Natural killer cell (primary cell): ENCODE measurements at regions not wholly inside any gene's neighbourhood (a gene's known extent, or its start where the extent isn't known, plus 50 kb on each side); places are given as distances from the start of the nearest gene placed in this dataset.

ENCODE experiments used
- ATAC-seq, 3 donors: fragments of 150-1000 bp in 2 of 3; fragments of 200-7000 bp in 1 of 3; cut with Tn5 transposase; 1 replicate in 1 of 3; 2 replicates in 2 of 3; pipeline ENCODE4 v1.10.0; 2021; ENCODE audit warnings: mild to moderate bottlenecking in 2 of 3, moderate library complexity in 2 of 3
- DNase-seq, 2 donors: peaks; one replicate each; pipeline versions ENCODE4 v3.0.0 to v3.0.0-alpha.2; 2013 to 2021; ENCODE audit warnings: mixed read lengths in 1 of 2
- H3K27ac ChIP-seq: one replicate; pipeline ENCODE4 v1.5.1; 2013; ENCODE audit warnings: mild to moderate bottlenecking, low read length
- H3K27me3 ChIP-seq: one replicate; pipeline ENCODE4 v1.6.1; 2013; ENCODE audit warnings: low read length; ENCODE audit not compliant: control insufficient read depth, insufficient read depth
- H3K36me3 ChIP-seq: one replicate; pipeline ENCODE4 v1.6.1; 2013; ENCODE audit warnings: low read length; ENCODE audit not compliant: control insufficient read depth, insufficient read depth
- H3K4me1 ChIP-seq: one replicate; pipeline ENCODE4 v1.6.1; 2013; ENCODE audit warnings: low read length; ENCODE audit not compliant: control insufficient read depth, insufficient read depth
- H3K4me3 ChIP-seq: one replicate; pipeline ENCODE4 v1.5.1; 2013; ENCODE audit warnings: low read length
- H3K9me3 ChIP-seq: one replicate; pipeline ENCODE4 v1.6.1; 2013; ENCODE audit warnings: low read length; ENCODE audit not compliant: control insufficient read depth, insufficient read depth
- H3K27ac Mint-ChIP-seq, 2 donors: one replicate each; pipeline ENCODE4 v1.8.0; 2022; ENCODE audit warnings: mild to moderate bottlenecking in 2 of 2, mixed read lengths in 2 of 2, moderate library complexity in 1 of 2
- H3K27me3 Mint-ChIP-seq, 2 donors: one replicate each; pipeline ENCODE4 v1.8.0; 2022; ENCODE audit warnings: low read depth in 2 of 2, mixed read lengths in 2 of 2
- H3K36me3 Mint-ChIP-seq: one replicate; pipeline ENCODE4 v1.8.0; 2022; ENCODE audit warnings: mixed read lengths
- H3K4me1 Mint-ChIP-seq, 2 donors: one replicate each; pipeline ENCODE4 v1.8.0; 2022; ENCODE audit warnings: mixed read lengths in 2 of 2
- H3K4me3 Mint-ChIP-seq: one replicate; pipeline ENCODE4 v1.8.0; 2022; ENCODE audit warnings: mild to moderate bottlenecking, moderate library complexity, mixed read lengths
- H3K9me3 Mint-ChIP-seq, 2 donors: one replicate each; pipeline ENCODE4 v1.8.0; 2022; ENCODE audit warnings: mixed read lengths in 2 of 2
- CTCF ChIP-seq: fragments of 200-600 bp; IDR thresholded peaks from one replicate; pipeline ENCODE4 v1.8.0; 2022; ENCODE audit warnings: antibody characterized with exemption
- WGBS: methylation state at CpG from one replicate; pipeline ENCODE4 v1.1.7; 2013; ENCODE audit warnings: missing lambda C conversion rate; ENCODE audit not compliant: insufficient coverage; 5-methylcytosine and 5-hydroxymethylcytosine counted together
- intact Hi-C: fragments of 100-400 bp; cut with micrococcal nuclease; formaldehyde crosslinking; loops from one replicate; pipeline ENCODE4 v1.14.2; 2022

GRCh38 chr9:85402551-85402950, 339.2 kb downstream of the AGTPBP1 start:
- H3K27me3 Mint-ChIP-seq: peaks cover 10 to 19% of the 10 kb centered on the region in 2 donors
- WGBS: 95% methylated on average over 4 of the region's 5 CpGs
- H3K9me3 ChIP-seq: no peaks in the 10 kb centered on the region
- ATAC-seq: no peak
- no peaks in the 10 kb centered on the region for H3K4me1 Mint-ChIP-seq
- no peaks in the 10 kb centered on the region for H3K36me3 Mint-ChIP-seq
- H3K4me3 Mint-ChIP-seq: no peak overlapping the region
- no peak overlapping the region for H3K27ac Mint-ChIP-seq
- no peaks in the 10 kb centered on the region for H3K4me1 ChIP-seq
- H3K36me3 ChIP-seq: no peaks in the 10 kb centered on the region
- no peak for DNase-seq
- no peak overlapping the region for H3K27ac ChIP-seq
- no peak overlapping the region for H3K4me3 ChIP-seq
- no peaks in the 10 kb centered on the region for H3K9me3 Mint-ChIP-seq
- H3K27me3 ChIP-seq: peaks cover 2% of the 10 kb centered on the region
- no peak for TF ChIP-seq CTCF
- intact Hi-C loops: no loop called here

DNA sequence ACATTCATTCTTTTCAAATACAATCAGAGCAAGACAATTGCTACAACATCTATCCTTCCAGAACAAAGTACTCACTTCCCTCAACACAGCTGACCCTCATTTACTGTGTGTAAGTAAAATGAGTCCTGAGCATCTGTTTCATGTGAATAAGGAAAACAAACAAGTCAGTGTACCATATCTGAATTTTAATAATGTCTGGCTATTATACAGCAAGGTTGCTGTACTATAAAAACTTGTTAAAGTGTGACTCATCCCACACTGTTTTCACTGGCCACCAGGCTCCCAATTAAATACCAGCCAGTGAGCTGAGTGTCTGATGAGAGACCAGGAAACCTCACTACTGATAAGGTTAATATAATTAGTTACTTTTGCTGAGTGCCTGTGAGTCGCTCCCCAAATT, 339.8 kb downstream of the AGTPBP1 start:
- Mint-ChIP-seq H3K9me3 (no peaks in the 10 kb centered on the region), H3K27me3 (peaks cover 10 to 19% of the 10 kb centered on the region in 2 donors), H3K36me3 (no peaks in the 10 kb centered on the region), H3K27ac (no peak overlapping the region), H3K4me1 (no peaks in the 10 kb centered on the region), H3K4me3 (no peak overlapping the region)
- no peak for TF ChIP-seq CTCF
- intact Hi-C loops: no loop called here
- ATAC-seq: no peak
- DNase-seq: no peak
- Histone ChIP-seq H3K36me3 (no peaks in the 10 kb centered on the region), H3K27ac (no peak overlapping the region), H3K27me3 (peaks cover 2% of the 10 kb centered on the region), H3K4me1 (no peaks in the 10 kb centered on the region), H3K4me3 (no peak overlapping the region), H3K9me3 (no peaks in the 10 kb centered on the region)
- WGBS: 60% methylated on average over 1 of the region's 1 CpG

DNA sequence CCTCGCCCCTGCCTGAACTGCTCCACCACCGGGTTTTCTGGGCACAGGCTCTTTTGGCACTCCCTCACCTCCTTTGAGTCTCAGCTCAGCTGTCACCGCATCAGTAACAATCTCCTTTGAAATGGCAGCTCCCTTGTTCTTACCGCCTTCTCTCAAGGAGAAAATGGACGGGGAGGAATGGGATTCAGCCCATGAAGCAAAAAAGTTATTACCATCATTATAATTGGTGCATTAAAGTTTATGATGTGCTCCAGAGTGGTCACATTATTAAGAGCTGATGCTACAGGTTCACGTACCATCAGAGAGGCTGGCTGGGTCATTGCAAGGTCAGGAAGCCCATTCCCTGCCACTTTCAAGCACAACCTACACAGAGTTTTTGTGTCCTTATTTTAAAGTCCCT, 344.7 kb downstream of the AGTPBP1 start:
- H3K9me3 Mint-ChIP-seq: no peaks in the 10 kb centered on the region
- H3K36me3 Mint-ChIP-seq: no peaks in the 10 kb centered on the region
- no peaks in the 10 kb centered on the region for H3K9me3 ChIP-seq
- DNase-seq: no peak
- H3K4me3 Mint-ChIP-seq: no peak overlapping the region
- WGBS: 92% methylated on average over 5 of the region's 6 CpGs
- peaks cover 15 to 37% of the 10 kb centered on the region in 2 donors for H3K27me3 Mint-ChIP-seq
- no peaks in the 10 kb centered on the region for H3K4me1 ChIP-seq
- H3K4me3 ChIP-seq: no peak overlapping the region
- H3K4me1 Mint-ChIP-seq: no peaks in the 10 kb centered on the region
- no peak overlapping the region for H3K27ac Mint-ChIP-seq
- H3K27me3 ChIP-seq: no peaks in the 10 kb centered on the region
- no peak overlapping the region for H3K27ac ChIP-seq
- no peak for TF ChIP-seq CTCF
- H3K36me3 ChIP-seq: no peaks in the 10 kb centered on the region
- intact Hi-C loops: no loop called here
- ATAC-seq: no peak

- Histone ChIP-seq H3K36me3 (no peaks in the 10 kb centered on the region), H3K27ac (no peak overlapping the region), H3K9me3 (no peaks in the 10 kb centered on the region), H3K4me1 (no peaks in the 10 kb centered on the region), H3K4me3 (no peak overlapping the region), H3K27me3 (no peaks in the 10 kb centered on the region)
- Mint-ChIP-seq H3K36me3 (no peaks in the 10 kb centered on the region), H3K27ac (no peak overlapping the region), H3K4me1 (no peaks in the 10 kb centered on the region), H3K4me3 (no peak overlapping the region), H3K9me3 (no peaks in the 10 kb centered on the region), H3K27me3 (peaks cover 13 to 45% of the 10 kb centered on the region in 2 donors)
- no peak for ATAC-seq
- TF ChIP-seq CTCF: no peak
- DNase-seq: no peak
- intact Hi-C loops: no loop called here
- WGBS: 77% methylated on average over 5 of the region's 5 CpGs
These were observed 349.5 kb downstream of the AGTPBP1 start for GRCh38 chr9:85392260-85392659.
